ENCODE measurements at regions not wholly inside any gene's neighbourhood (a gene's known extent, or its start where the extent isn't known, plus 50 kb on each side); places are given as distances from the start of the nearest gene placed in this dataset.
"Not testable (repeated sequence)": the region's sequence is repeated elsewhere in the genome, so short reads cannot be mapped to it uniquely, and the experiment has no call there.

DNA sequence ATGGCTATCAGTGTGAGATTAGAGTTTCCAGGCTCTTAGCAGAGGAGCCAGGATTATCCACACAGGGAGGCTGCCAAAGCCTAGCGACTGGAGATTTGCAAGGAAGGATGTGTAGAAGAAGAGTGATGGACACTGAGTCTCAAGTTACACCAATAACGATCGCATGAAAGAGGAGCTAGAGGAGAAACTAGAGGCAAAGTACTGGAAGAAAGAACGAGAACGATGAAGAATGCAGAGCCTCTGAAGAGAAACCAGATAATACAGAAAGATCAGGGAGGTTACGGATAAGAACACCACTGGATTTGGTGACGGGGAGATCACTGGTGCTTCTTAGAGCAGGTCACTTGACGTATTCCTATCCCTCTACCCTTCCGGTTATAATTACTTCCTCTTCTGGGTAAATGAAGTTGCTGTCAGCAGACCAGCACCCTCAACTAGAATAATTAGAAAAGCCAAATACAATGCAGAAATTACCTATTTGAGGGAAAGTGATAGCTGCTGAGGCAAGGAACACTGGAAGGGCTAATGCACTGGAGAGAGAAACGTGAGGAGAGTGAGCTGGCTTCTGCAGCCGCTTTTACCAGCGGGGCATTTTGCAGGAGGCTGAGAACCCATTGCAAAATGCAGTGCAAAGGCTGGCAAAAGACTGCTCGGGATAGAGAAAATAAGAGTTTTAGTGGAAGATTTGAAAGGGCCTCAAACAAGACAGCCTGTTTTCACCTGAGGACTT is 93.1 kb upstream of the HIF1A start:
- DNase-seq = no peak

GRCh38 chr14:61602733-61603077 is 92.6 kb upstream of the HIF1A start:
- DNase-seq = no peak

- DNase-seq = no peak
Measured at GRCh38 chr14:61603736-61604135, 91.6 kb upstream of the HIF1A start.

GRCh38 chr14:61607570-61608244 is 87.6 kb upstream of the HIF1A start:
- DNase-seq = peak; percentile 84 to 87

GRCh38 chr14:61608245-61609165 is 86.8 kb upstream of the HIF1A start:
- DNase-seq = peak; percentile 92 to 94

GRCh38 chr14:61609191-61609843 is 86.0 kb upstream of the HIF1A start:
- DNase-seq = peak; percentile 54 to 62

DNA sequence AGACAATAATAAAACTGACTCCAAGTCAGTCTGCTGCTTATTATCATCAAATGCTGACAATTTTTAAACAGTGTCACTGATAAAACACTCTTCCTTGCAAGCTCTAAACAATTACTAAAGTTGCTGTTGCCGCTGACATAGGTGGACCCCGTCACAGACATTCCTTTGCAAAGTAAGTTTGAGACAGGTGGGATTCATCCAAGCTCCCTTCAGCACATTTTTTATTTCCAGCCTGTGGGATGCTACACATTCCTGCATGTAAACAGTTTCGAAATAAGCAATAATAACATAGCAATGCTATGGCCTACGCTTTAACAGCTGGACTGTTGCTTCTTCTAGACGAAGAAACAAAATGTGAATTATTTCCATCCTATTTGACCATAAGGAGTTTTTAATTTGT is 85.4 kb upstream of the HIF1A start:
- DNase-seq = no peak

DNA sequence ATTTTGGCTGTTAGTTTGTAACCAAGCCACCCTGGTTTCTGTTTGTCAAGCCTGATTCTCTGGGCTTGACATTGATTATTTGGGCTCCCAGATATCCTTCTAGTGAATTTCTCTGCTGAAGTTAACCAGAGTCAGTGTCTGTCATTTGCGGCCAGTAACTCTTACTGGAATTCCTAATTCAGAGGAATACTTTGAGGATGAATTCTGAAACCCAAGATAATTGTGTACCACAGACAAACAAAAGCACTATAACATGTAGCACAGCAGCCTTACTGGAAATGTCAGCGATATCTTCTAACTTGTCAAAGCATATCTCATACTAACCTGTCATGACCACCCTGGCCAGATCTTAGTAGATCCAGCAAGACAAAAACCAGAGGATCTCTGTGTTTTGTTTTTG is 84.4 kb upstream of the HIF1A start:
- no peak for DNase-seq

DNA sequence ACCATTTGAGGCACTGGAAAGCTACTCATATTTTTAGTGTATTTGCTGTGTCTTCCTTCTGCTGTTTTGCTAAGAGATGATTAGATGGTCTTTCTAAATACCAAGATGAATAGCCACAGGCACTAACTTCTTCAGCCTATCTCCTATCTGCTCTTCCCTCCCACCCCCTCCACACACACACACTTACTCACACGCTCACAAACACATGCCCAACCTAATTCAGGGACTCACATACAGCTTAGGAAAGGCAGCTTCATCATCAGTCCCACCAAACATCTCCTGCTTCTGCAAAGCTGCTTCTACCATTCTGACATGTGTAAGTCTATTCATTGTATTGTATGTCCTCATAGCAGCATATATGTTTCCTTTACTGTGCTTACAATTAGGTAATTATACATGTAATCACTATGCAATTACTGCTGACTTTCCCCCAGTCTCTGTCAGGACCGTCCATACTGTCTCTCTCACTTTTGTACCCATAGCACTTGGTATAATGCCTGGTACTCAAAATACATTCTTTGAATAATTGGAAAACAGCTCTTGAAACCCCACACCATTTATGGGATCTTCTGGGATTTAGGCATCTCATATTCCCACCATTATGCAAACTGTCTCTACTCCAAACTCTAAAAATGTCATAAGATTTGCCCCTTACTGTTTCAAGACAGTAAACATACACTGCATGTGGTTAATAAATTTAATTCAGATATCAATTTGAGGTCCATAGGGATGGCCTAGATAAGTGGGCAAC is 83.3 kb upstream of the HIF1A start:
- no peak for DNase-seq

DNA sequence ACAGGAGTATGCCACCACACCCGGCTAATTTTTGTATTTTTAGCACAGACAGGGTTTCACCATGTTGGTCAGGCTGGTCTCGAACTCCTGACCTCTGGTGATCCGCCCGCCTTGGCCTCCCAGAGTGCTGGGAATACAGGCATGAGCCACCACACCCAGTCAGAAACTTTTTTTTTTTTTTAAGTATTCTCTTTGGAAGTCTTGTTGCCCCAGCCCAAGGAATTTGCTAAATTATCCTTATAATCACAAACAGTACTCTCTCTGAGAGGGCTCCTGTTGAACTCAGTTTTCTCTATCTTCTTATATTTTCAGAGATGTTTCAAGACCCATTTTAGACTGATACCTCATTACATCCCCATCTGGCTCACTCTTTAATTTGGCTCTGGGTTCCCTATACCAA is 82.3 kb upstream of the HIF1A start:
- not testable (repeated sequence) for DNase-seq

DNA sequence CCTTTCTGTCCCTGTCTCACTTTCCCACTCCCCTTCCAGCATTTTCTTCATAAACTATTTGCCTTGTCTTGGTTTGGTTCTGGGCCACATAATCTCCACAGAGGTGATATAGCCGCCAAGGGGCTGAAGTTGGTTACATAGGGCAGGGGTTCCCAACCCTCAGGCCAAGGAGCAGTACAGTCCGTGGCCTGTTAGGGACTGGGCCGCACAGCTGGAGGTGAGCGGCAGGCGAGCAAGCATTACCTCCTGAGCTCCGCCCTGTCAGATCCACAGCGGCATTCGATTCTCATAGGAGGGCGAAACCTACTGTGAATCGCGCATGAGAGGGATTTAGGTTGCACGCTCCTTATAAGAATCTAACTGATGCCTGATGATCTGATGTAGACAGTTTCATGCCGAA is 80.6 kb upstream of the HIF1A start:
- no peak for DNase-seq

DNA sequence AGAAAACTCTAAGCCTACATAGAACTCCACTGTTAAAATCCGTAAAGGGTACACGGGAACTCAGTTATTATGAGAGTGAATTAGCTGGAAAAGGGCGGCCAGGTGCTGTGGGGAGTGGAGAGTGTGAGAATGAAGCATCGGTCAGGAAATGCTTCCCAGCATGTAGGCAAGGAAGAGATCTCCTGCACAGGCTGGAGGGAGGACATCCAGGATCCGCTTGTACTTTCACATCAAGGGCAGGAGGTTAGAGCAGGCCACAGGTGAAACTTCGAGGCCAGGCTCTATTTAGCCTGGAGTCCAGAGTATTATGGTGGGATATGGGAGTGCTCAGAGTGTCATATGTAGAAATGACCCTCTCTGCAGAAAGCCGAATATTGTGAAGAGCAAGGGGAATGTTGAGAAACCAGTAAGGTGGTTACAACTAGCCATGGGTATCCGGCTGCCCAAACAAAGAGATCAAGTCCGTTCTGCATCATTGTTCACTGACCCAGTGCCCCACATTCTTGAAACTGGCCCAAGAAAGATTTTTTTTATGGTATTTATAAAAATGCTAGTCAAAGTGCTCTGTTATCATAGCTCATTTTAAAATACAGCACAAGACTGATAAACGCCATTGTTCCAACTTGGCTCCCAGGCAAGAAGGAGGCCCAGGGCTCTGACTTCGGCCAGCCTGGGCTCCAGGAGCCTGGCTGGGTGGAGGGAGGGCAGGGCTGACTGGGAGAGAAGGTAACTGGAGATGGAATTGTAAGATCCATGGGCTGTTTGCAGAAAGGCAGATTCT is 79.4 kb upstream of the HIF1A start:
- no peak for DNase-seq

GRCh38 chr14:61616524-61617185 is 78.7 kb upstream of the HIF1A start:
- no peak for DNase-seq

DNA sequence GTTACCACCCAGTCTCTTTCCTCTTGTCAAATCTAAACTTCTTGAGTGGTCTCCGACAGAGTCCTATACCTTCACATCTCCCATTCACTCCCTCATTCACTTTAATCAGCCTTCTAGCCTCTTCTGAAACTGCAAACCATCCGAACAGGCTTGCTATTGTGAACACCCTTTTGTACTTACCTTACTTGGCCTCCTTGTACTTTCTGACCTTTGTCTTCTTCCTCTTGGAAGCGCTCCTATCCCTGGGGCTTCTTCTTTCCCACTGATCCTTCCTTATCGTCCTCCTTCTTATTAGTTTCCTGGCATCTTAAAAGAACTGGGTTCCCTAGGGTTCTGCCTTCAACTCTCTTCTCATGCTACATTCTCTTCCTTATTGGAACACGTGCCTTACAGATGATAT is 76.9 kb upstream of the HIF1A start:
- no peak for DNase-seq

- no peak for DNase-seq
Measured at GRCh38 chr14:61619494-61619893, 75.8 kb upstream of the HIF1A start.

DNA sequence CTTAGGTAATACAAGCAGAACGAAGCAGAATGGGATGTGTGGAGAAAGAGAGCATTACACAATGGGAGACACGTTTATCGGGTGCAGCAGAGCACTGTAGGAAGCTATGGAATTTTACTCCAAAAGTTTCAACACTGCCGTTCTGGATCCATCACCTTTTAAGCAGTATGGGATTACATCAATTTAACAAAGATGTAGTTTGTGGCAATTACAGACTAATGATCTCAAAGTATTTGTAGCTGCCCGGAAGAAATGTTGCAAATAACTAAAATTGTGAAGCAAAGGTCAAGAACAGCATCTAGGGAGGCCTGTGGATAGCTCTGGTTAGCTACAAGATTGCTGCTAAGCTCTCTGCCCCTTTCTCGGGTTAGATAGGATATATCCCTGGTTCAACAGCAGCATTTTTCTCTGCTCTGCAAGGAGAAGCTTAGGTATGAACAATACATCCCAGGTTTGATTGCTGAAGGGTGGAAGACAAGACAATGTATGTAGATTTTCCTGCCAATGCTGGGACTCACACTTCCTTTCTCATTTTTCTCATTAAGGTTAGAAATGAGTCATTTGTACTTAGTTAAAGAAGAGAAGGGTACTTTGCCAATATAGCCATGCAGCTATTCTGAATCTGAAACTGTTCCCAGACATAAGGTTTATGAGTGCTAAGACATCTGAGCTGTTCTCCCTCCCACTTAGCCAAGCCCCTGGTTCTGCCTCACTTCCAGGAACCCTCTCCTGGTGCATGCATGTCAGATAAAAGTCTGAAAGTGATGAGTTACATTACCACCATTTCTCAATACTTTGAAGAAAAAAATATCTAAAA is 75.0 kb upstream of the HIF1A start:
- DNase-seq = no peak

GRCh38 chr14:61621444-61621843 is 73.9 kb upstream of the HIF1A start:
- no peak for DNase-seq

GRCh38 chr14:61622051-61622450 is 73.3 kb upstream of the HIF1A start:
- no peak for DNase-seq

- no peak for DNase-seq
Measured at GRCh38 chr14:61623927-61624326, 71.4 kb upstream of the HIF1A start.

DNA sequence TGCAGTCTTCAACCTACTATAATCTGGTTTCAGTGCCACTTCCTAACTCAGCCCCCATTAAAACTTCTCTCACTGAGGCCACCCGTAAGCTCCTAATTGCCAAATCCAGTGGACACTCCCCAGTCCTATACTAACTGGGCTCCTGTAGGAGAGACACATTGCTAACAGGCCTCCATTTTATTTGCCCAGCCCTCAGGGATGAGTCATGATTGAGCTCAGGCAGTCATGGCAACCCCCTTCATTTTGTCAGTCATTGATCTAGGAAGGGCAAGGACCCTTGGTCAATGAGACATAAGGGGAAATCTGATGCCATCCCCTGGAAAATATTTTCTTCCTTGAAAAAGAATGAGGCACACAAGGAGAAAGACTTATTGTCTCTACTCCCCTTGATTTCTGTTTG is 70.1 kb upstream of the HIF1A start:
- DNase-seq = no peak
